ENCODE measurements at regions not wholly inside any gene's neighbourhood (a gene's known extent, or its start where the extent isn't known, plus 50 kb on each side); places are given as distances from the start of the nearest gene placed in this dataset.

- H3K4me1 ChIP-seq (ENCODE audit: control insufficient read depth in 1 of 2, insufficient read depth in 2 of 2, low read length in 2 of 2) = no peaks in the 10 kb centered on the region
- ChIA-PET CTCF (no interaction called here), POLR2A (no interaction called here), RAD21 (ENCODE audit: low non-redundant PET in 1 of 2, low total read pairs in 2 of 2, uncharacterized antibody in 2 of 2, unreplicated experiment in 2 of 2) (no interaction called here)
- no TSS peak for BruUV-seq (replicated peaks)
- H3K9me2 ChIP-seq (ENCODE audit: insufficient read depth) = no peaks in the 10 kb centered on the region
- intact Hi-C loops (cut with micrococcal nuclease) = no loop called here
- H3K36me3 ChIP-seq (ENCODE audit: control insufficient read depth in 1 of 2, insufficient read depth in 2 of 2, low read length in 2 of 2) = no peaks in the 10 kb centered on the region
- no peak for DNase-seq (ENCODE audit: low read depth, low spot score)
- no peak overlapping the region for H3K27ac ChIP-seq (ENCODE audit: low read depth, low read length)
- no peak overlapping the region for H3K4me2 ChIP-seq (ENCODE audit: low read length)
- TF ChIP-seq ATF3 (IDR thresholded peaks at IDR 0.05) (no peak), EZH2 (IDR thresholded peaks at IDR 0.05) (no peak), ZNF274 (IDR thresholded peaks at IDR 0.05; ENCODE audit: low read depth, low read length) (no peak), POLR2AphosphoS5 (IDR thresholded peaks at IDR 0.05; ENCODE audit: low read depth, low read length) (no peak), TCF7L2 (IDR thresholded peaks at IDR 0.05; ENCODE audit: borderline replicate concordance, extremely low read depth, insufficient read depth, insufficient read length) (no peak), SIN3A (IDR thresholded peaks at IDR 0.05; ENCODE audit: low read depth) (no peak), POLR2A (IDR thresholded peaks at IDR 0.05; ENCODE audit: borderline replicate concordance, extremely low read depth, insufficient read depth, insufficient read length) (no peak), ZFX (IDR thresholded peaks at IDR 0.05) (no peak), YY1 (IDR thresholded peaks at IDR 0.05; ENCODE audit: extremely low read depth, insufficient replicate concordance, low read depth, low read length) (no peak), MAX (IDR thresholded peaks at IDR 0.05) (no peak), SP1 (IDR thresholded peaks at IDR 0.05; ENCODE audit: low read depth) (no peak), ELF1 (IDR thresholded peaks at IDR 0.05; ENCODE audit: borderline replicate concordance, low read depth) (no peak), RAD21 (IDR thresholded peaks at IDR 0.05; ENCODE audit: low read depth) (no peak), SRF (IDR thresholded peaks at IDR 0.05; ENCODE audit: low read depth) (no peak), EGR1 (IDR thresholded peaks at IDR 0.05; ENCODE audit: low read depth) (no peak), FOSL1 (IDR thresholded peaks at IDR 0.05; ENCODE audit: low read depth) (no peak), EZH2phosphoT487 (IDR thresholded peaks at IDR 0.05; ENCODE audit: borderline replicate concordance) (no peak)
- TF ChIP-seq, protein P1, sequence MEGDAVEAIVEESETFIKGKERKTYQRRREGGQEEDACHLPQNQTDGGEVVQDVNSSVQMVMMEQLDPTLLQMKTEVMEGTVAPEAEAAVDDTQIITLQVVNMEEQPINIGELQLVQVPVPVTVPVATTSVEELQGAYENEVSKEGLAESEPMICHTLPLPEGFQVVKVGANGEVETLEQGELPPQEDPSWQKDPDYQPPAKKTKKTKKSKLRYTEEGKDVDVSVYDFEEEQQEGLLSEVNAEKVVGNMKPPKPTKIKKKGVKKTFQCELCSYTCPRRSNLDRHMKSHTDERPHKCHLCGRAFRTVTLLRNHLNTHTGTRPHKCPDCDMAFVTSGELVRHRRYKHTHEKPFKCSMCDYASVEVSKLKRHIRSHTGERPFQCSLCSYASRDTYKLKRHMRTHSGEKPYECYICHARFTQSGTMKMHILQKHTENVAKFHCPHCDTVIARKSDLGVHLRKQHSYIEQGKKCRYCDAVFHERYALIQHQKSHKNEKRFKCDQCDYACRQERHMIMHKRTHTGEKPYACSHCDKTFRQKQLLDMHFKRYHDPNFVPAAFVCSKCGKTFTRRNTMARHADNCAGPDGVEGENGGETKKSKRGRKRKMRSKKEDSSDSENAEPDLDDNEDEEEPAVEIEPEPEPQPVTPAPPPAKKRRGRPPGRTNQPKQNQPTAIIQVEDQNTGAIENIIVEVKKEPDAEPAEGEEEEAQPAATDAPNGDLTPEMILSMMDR (IDR thresholded peaks at IDR 0.05 in 2 of 3, conservative IDR thresholded peaks at IDR 0.05 in 1 of 3; ENCODE audit: borderline replicate concordance in 1 of 3, insufficient read depth in 1 of 3, low read depth in 2 of 3, low read length in 2 of 3) = no peak
- H3K27me3 ChIP-seq (ENCODE audit: insufficient read depth, low read length) = peaks cover 3% of the 10 kb centered on the region; the same call in 1 of the 2 replicates
- H4K20me1 ChIP-seq (ENCODE audit: insufficient read depth) = no peaks in the 10 kb centered on the region
- H3K9me3 ChIP-seq (ENCODE audit: control insufficient read depth in 1 of 2, insufficient read depth in 1 of 2, low read depth in 1 of 2, low read length in 2 of 2) = no peaks in the 10 kb centered on the region
- no peak overlapping the region for H2AFZ ChIP-seq (ENCODE audit: low read depth, low read length, poor library complexity, severe bottlenecking)
- H3K9ac ChIP-seq (ENCODE audit: low read length) = no peak overlapping the region
- H3K79me2 ChIP-seq (ENCODE audit: insufficient read depth, low read length) = no peaks in the 10 kb centered on the region
- no peak overlapping the region for H3K4me3 ChIP-seq (replicated peaks in 1 of 2; ENCODE audit: low read depth in 1 of 2, low read length in 2 of 2)
- no peak for ATAC-seq
Measured at GRCh38 chr2:204483608-204484081, 61.6 kb upstream of the PARD3B start.
